ENCODE measurements at regions not wholly inside any gene's neighbourhood (a gene's known extent, or its start where the extent isn't known, plus 50 kb on each side); places are given as distances from the start of the nearest gene placed in this dataset.
"Not testable (repeated sequence)": the region's sequence is repeated elsewhere in the genome, so short reads cannot be mapped to it uniquely, and the experiment has no call there.

DNA sequence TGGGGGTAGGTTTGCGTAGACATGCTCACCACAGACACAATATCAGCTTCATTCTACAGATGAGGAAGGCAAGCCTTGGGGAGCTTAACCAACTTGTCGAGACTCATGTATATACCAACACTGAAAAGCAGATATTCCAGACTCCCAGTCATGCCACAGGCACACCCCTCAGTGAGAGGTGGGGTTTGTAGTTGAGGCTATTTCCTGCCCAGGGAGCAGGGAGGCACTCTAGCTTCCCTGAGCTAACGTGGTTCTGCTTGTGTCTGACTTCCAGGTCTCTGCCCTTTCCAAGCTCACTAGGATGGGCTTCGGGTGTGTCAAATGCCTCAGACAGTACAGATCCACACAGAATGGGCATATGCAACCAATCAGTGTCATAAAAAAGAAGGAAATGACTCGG, 122.3 kb upstream of the RUNX1 start:
- DNase-seq, result no peak

DNA sequence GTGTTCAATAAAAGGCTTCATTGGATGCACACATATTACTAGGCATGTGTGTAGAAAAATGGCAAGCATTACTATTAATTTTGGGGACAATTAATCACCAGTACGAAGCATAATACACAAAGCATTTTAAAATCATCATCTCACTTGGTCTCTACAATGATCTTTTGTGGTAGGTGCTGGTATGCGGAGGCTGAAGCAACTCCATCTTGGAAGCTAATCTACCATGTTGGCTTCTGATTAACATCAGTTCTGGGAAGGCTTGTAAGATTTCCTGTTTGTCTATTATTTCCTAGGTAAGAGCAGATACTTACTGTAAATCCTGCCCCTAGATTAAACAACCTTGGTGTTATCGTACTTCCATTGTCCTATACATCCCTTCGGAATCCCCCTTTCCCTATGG, 121.7 kb upstream of the RUNX1 start:
- no peak for DNase-seq

DNA sequence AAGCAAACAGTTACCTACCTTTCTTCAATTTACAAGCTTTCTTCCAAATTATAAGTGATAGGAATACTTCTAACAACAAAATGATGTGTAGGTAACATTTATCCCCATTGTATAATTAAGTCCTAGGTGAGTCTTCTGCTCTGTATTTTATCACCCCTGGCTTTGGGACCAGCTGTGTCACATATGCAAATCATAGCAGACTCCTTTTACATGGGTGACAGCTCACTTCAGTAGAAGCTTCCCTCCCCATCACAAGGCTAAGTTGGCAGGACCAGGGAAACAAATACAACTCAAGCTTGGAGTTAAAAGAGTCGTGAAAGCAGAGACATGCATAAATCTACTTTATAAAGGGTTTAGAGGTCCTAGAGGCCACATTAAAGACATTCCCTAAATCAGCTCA, 121.1 kb upstream of the RUNX1 start:
- DNase-seq, result no peak

DNA sequence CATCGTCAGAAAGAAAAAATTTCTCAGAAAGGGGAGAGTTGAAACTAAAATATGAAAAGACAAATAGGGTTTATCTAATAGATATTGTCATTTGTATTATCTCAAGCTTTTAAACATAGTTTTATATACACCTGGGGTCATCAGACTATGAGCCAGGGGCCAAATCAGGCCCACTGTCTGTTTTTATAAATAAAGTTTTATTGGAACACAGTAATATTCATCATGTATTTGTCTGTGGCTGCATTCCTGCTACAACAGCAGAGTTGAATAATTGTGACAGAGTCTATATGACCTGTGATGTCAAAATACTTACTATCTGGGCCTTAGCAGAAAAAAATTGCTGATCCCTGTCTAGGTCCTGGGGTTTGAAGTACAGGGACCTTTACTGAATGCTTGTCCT, 120.5 kb upstream of the RUNX1 start:
- DNase-seq, result no peak

DNA sequence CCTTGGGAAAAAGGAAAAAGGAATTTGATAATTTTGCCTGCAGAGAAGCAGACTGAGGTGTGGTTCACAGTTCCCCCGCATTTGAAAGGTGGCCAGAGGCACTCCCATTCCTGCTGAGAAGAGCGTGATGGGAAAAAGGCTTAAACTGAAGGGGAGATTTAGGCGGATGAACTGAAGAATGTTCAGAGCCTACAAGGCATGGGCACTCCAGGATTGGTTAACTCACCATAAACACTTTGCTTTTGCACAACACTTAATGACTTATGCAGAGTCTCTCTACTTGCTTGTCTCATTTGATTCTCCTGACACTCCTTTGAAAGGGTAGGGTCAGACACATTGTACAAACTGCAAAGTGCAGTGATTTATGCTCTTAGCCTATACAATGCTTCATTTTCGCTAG, 119.6 kb upstream of the RUNX1 start:
- DNase-seq, result no peak

DNA sequence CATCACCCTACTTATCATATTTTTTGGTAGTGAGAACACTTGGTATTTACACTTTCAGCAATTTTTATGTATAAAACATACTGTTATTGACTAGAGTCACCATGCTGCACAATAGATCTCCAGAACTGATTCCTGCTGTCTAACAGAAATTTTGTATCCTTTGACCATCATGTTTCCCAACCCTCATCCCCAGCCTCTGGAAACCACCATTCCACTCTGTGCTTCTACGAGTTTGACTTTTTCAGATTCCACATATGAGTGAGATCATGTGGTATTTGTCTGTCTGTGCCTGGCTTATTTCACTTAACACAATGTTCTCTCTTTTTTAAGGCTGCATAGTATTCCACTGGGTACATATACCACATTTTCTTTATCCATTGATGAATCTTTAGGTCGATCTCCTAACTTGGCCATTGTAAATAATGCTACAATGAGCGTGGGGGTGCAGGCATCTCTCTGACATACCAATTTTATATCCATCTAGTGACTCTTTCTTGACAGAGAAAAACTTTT, 115.9 kb upstream of the RUNX1 start:
- DNase-seq, result no peak

DNA sequence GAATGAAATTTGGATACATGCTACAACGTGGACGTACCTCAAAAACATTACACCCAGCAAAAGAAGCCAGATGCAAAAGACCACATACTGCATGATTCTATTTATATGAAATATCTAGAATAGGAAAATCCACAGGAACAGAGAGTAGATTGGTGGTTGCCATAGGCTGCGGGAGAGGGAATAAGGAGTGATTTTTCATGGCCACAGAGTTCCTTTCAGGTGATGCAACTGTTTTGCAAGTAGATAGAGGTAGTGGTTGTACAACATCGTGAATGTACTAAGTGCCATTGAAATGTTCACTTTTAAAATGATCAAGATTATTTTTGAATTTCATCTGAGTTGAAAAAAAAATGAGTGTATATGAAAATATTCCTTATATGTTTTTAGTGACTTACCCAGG, 115.3 kb upstream of the RUNX1 start:
- DNase-seq, result no peak

DNA sequence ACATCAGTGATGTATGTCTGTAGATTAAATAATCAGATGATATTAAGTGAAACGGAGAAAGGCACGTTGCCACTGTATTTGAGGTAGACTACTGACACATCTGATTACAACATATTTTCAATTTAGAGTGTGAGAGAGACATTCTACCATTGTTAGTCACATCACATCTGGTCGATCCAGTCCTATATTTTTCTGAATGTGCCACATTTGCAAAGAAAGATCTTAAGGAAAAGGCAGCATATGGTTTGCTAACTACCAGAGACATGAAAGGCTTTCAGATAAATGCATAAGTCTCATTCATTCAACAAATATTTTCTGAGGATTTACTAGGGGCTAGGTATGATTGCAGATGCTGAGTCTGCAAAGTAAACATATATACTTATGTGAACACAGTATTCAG, 114.3 kb upstream of the RUNX1 start:
- no peak for DNase-seq

DNA sequence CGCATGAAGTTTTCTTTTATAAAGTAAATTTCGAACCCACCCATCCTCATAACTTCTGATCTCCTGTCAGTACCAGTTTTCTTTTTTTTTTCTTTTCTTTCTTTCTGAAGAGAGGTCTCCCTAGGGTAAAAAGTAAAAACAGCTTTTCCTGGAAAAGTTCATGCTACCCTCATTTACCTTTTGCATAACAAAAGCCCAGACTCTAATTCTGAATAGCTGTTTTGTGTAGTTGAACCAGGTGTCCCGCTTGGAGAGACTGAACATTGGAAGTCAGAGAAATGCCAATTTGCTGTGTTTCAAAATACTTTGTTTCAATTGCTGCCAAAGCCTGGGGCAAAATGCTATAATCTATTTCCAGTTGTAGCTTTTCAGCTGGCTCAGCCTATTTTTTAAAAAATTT, 113.7 kb upstream of the RUNX1 start:
- DNase-seq, result no peak

DNA sequence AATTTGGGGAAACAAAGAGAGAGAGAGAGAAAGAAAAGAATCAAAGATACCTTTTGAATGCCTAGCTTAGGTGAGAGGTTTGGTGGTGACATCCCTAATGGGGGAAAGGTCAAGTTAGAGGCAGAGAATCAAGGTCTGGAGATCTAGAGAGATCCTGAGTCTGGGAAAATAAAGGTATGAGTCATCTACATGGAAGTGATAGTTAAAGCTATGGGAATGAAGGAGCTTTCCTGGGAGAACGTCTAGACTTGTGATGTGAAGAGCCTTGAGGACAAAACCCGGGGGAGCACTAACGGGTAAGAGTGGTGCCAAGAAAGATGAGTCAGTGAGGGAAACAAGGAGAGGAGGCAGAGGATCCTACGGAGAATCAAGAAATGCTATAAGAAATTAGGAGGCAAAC, 110.8 kb upstream of the RUNX1 start:
- no peak for DNase-seq

DNA sequence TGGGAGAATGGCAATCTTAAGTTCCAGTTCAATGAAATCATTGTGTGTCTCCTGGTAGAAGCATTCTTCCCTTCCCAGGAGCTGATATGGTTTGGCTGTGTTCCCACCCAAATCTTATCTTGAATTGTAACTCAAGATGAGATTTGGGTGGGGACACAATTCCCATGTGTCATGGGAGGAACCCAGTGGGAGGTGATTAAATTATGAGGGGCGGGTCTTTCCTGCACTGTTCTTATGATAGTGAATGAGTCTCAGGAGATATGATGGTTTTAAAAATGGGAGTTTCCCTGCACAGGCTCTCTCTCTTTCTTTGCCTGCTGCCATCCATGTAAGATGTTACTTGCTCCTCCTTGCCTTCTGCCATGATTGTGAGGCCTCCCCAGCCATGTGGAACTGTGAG, 108.3 kb upstream of the RUNX1 start:
- DNase-seq, result not testable (repeated sequence)

DNA sequence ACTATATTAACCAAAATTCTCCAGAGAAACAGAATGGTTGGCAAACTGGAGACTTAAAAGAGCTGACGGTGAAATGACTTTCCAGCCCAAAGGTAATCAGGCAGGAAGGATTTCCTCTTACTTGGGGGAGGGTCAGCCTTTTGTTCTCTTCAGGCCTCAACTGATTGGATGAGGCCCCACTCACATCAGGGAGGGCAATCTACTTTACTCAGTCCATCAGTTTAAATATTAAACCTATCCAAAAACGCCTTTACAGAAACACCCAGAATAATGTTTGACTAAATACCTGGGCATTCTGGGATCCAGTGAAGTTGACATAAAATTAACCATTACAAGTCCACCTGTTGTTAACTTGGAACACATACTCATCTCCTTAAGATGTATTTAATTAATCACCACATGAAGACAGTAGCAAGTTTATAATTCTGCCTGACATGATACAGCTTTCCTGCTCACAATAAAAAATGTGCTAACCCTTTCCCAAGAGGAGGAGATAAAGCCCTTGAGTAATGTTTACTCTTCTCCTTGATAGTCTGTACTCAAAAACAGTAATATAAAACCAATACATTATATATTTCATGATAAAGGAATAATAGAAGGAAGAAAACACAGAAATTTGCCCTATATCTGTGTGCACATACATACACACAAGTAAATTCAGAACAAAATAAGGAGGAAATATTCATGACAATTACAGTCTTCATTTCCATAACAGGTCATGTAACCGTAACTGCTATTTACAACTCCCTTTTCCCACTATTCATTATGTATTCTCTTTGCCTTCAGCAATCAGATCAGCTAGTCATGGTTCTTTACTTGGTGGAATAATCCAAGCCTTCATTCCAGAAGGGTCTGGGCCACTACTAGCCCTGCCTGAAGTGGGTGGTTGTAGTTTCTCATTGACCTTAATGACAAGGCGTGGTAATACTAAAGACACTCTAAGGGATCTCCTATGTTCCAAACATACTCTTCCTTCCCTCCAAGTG, 107.5 kb upstream of the RUNX1 start:
- DNase-seq, result no peak

DNA sequence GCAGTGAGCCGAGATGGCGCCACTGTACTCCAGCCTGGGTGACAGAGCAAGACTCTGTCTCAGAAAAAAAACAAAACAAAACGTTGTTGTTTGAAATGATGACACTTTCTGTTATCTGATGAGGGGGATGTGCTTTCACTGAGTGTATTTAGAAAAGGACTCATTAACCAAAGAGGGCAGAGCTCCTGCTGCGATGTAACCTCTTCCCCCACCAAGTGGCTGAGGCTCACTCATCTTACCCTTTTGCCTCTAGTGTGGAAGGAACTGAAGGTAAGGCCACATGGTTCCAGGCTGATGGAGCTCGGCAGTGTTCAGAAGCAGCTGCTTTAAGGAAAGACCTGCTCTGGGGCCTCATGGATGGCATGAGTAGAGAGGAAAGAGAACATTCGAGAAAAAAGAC, 105.7 kb upstream of the RUNX1 start:
- DNase-seq, result no peak

DNA sequence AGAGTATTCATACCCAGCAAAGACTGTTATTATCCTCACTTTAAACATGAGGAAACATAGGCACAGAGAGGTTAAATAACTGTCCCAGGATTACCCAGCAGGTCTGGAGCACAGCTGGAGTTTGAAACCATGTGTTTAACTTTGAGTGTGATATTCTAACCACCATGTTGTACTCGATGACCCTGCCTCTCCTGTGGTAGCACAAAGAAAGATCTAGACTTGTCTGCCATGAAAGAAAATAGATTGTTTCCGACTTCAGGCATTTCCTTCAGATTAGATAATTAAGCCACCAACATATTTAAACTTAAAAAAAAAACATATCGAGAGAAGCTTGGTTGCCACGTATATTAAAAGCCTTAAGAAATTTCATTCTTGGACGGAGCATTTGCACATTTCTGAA, 104.6 kb upstream of the RUNX1 start:
- no peak for DNase-seq

DNA sequence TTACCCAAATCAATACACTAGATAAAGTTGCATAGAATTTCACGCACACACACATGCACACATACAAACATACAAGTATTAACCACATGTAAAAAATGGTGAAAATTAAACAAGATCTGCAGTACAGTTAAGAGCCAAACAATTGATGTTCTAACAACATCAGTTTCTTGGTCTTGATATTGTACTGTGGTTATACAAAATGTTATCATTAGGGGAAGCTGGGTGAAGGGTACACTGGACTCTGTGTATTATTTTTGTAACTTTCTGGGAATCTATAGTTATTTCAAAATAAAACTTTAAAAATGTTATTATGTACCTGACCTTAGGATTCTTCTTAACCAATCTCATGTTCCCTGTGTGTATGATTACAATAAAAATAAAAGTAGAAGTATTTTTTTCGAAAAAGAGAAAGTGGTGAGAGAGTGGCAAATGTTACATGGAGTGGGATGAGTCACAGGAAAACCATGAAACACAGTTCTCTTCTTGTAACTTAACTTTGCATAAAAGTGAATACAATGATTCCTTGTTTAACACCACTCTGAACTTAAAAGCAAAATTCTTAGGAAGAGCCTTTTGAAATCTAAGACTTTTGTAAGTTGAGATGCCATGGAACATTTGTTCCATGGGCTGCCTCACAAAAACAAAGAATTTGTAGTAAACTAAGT, 101.6 kb upstream of the RUNX1 start:
- no peak for DNase-seq

DNA sequence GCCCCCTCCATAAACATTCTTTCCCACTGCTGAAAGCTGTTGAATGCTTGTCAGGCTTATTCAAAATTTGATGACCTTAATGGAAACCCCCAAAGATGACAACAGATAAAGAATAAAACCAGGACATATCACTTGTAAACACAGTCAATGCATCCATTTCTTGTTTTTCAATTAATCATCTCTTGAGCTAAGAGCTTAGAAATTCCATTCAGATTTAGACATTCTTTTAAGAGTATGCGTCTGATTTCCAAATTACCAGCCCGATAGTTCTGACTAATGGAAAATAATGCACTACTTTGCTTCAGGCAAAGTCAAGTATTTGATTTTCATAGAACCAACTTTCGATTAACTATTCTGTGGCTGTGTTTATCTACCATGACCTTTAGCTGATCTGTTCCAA, 100.6 kb upstream of the RUNX1 start:
- no peak for DNase-seq

DNA sequence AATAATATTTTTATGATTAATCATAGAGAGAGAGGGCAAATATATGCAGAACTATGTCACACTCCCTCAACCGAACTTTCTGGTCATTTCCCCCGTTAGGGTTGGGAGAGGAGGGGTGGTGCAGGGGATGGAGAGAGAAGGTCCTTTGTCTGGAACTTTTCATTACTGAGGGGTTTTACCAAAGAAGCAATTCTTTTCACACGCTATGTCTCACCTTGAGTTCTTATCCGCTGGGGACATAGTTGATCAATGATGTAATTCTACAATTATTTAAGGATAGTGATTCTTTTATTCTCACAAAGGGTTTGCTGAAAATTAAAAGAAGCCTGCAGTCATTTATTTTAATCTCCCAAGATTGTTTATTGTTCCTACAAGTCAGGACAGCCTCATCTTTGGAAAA, 98.3 kb upstream of the RUNX1 start:
- no peak for DNase-seq

DNA sequence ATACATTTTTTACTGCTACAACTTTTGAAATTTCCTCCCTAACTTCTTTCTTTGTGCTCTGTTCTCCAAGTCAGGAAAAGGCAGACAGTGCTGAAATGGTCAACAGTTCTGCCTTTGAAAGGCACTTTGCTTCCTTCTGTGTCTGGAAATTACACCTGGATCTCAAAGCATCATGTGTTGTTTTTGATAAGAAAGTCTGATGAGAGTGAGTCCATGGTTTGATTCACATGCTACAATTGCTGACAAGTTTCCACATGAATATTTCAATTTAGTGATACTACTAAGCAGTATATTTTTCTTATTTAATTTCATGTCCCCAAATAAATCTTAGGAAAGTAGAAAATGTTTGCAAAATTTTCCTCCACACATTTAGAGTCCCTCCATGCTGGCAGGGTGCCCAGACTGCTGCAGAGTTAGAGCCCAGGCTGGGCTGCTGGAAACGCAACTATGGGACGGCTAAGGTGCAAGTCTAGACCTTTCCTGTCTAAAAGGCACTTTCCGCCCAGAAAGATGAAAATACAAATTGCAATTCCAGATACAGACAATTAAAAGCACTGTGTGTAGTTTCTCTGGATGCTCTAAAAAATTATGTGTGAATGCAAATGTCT, 96.6 kb upstream of the RUNX1 start:
- DNase-seq, result no peak

DNA sequence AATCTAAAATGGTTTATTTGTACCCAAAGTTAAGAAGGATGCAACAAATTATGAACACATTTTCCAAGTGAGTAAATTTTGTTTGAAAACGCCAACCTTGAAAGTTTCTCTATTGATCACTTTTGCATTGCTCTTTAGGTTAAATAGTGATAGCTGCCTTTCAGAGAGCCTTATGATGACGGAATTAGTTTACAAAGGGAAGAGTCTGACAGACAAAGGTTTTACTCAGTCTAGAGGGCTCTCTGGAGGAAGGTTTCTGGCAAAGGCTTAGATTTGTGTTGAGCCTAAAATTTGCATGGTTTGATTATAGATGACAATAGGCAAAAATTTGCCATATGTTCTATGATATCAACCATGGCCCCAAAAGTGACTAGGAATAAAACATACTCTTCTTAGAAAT, 95.9 kb upstream of the RUNX1 start:
- no peak for DNase-seq

DNA sequence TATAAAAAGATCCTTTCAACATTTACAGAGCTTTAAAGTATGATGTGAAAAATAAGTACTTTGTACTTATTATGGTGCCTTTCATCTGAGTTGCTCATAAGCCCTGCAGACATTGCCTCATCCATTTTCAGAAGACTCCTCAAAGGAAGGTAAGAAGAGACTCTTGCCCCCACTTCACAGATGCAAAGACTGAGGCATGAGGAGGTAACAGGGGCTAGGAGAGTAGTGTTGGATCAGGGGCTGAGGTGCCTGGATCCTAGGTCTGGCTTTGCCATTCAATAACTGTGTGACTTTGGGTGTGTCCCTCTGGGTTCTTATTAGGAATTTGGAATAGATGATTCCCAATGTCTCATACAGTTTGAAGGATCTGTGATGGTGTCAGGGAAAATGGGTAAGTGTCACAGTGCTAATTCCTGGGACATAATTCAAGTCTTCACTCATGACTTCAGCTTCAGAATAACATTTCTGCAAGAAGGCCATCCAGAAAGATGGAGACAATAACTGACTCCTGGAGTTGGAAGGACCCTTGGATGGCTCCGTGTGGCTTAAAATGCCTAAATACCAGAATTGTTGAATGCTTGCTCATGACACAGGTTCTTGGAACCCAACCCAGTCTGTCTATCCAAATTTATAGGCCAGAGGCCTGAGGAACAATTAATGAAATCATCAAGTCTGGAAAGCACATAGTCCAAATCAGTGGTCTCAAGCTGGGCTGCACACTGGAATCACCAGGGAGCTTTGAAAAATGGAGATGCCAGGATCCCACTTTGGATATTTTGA, 93.1 kb upstream of the RUNX1 start:
- DNase-seq, result no peak

DNA sequence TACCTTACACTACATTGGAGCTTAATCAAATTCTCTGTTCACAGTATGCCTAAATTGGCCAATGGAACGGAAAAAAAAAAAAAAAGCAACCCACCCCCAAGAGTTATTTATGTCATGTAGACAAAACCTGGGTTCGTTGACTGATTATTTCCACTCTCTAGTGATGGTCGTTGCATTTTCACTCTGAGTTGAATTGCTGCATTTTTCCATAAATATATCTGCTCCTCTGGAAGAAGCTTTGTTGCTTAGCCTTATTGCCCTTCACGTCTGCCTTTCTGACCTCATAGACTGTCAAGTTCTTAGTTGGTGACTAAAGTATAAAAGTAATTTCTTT, 90.2 kb upstream of the RUNX1 start:
- no peak for DNase-seq

DNA sequence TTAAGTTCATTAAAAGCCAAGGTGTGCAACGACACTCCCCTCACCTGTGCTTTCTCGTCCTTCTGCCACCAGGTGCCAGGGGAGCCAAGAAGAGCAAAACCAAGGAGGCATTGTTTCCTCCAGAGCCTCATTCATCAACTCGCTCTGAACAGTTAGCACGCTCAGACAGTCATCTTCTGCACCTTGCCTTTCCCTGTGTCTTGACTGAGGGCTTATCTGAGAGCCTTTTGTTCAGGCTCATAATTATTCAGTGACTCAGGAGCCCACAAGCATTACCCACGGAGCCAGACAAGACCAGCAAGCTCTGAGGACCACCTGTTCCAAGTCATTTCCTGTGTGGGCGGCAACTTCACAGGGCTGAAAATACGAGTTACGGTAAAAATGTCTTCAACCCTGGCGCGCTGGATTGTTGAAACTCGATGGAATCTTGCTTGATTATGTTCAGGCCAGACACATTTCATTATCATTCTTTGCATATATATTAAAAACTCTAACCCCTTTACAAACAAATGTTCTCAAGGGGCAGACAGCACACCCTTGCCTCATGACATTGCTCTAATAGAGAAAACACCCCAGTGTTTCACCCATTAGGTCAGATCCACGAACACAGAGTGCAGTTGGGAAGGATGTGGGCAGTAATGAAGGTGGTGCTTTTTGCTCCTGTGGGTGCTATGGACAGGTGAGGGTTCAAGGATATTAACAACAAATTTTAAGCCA, 89.7 kb upstream of the RUNX1 start:
- peak; percentile 58 for DNase-seq

Measured in stimulated activated CD4-positive, alpha-beta T cell treated with anti-CD3 and anti-CD28 coated beads, Interleukin-12 subunit alpha, Interleukin-12 subunit beta, amount 100 ng/mL, for 4 hours (primary cell).